ENCODE measurements at regions not wholly inside any gene's neighbourhood (a gene's known extent, or its start where the extent isn't known, plus 50 kb on each side); places are given as distances from the start of the nearest gene placed in this dataset.

GRCh38 chr14:106679776-106680175 is 1153.4 kb downstream of the TMEM121 start:
- TF ChIP-seq CTCF (IDR thresholded peaks at IDR 0.05), result no peak
- TF ChIP-seq POLR2A (IDR thresholded peaks at IDR 0.05), result no peak

All from testis (tissue), 2 donors.